NB4 (cell line): ENCODE measurements at regions not wholly inside any gene's neighbourhood (a gene's known extent, or its start where the extent isn't known, plus 50 kb on each side); places are given as distances from the start of the nearest gene placed in this dataset.

Experiments
- DNase-seq: peaks from one replicate; pipeline ENCODE4 v3.0.0; 2010; ENCODE audit warnings: low read depth
- H3K4me3 ChIP-seq: one replicate; pipeline ENCODE4 v1.5.1; 2011; ENCODE audit warnings: mild to moderate bottlenecking, low read depth, low read length, moderate library complexity
- CTCF ChIP-seq: IDR thresholded peaks from one replicate; pipeline ENCODE4 v1.5.1; 2012; ENCODE audit warnings: low read depth, low read length
- MAX ChIP-seq: IDR thresholded peaks from 2 replicates; pipeline ENCODE4 v1.6.1; 2011; ENCODE audit warnings: low read depth, low read length
- MYC ChIP-seq: IDR thresholded peaks from 2 replicates; pipeline ENCODE4 v1.6.1; 2011; ENCODE audit warnings: low read depth, low read length
- POLR2A ChIP-seq: IDR thresholded peaks from 2 replicates; pipeline ENCODE4 v1.6.1; 2011; ENCODE audit warnings: mild to moderate bottlenecking; ENCODE audit not compliant: insufficient read length; ENCODE audit errors: extremely low read depth

DNA sequence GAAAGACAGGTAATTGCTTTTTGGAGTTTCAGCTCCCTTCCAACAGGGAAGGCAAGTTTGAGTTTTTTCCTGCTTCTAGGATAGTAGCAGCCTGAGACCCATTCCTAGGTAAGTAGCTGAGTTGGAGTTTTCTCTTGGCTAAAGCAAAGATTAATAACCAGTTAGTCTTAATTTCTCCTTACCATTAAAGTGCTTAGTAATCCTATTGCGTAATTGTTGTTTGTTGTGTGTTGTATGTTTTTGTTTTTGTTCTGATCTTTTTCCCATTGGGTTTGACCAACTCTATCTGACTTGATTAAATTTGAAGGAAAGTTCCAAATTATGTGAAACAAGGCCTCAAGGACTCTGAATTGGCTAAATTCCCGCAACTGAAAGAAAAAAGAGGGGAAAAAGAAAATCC is 83.5 kb downstream of the TBX22 start:
- H3K4me3 ChIP-seq, result no peak overlapping the region
- TF ChIP-seq MYC (no peak), CTCF (no peak), MAX (no peak), POLR2A (no peak)
- DNase-seq, result no peak

DNA sequence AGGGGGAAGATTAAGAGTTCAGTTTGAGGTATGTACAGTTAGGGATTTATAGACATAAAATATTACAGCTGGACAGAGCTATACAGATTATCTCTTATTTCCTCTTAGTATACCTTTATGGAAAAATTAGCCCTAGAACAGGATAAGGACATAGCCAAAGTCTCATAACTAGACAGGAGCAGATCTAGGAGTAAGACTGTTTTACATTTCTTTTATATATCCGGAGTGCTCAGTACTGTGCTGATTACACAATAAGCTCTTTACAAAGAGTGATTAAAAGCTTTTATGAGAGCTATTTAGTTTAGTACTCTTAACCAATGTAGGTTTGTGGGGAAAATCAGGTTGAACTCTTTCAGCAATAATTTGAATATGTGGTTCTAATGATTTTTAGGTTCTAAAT is 105.8 kb downstream of the TBX22 start:
- TF ChIP-seq POLR2A, result no peak
- TF ChIP-seq MYC, result no peak
- no peak for TF ChIP-seq CTCF
- no peak for TF ChIP-seq MAX
- no peak overlapping the region for H3K4me3 ChIP-seq
- no peak for DNase-seq

DNA sequence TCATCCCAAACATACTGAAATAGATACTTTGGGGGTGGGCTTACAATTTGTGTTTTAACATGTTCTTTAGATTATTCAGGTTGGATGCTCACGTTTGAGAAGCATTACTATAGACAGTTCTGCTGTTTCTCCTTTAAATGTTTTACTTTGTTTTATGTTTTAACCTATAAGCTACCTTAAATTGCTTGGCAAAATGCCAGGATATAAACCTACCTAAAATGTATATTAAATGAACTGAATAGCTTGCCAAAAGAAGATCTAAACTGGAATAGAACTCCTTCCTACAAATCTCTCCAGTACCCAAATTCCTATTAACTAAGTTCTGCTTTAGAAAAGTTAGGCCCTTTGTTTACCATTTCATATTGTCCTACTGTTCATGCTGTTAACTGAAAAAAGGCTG is 124.4 kb downstream of the TBX22 start:
- no peak overlapping the region for H3K4me3 ChIP-seq
- no peak for DNase-seq
- TF ChIP-seq POLR2A, result no peak
- no peak for TF ChIP-seq MAX
- no peak for TF ChIP-seq CTCF
- no peak for TF ChIP-seq MYC

DNA sequence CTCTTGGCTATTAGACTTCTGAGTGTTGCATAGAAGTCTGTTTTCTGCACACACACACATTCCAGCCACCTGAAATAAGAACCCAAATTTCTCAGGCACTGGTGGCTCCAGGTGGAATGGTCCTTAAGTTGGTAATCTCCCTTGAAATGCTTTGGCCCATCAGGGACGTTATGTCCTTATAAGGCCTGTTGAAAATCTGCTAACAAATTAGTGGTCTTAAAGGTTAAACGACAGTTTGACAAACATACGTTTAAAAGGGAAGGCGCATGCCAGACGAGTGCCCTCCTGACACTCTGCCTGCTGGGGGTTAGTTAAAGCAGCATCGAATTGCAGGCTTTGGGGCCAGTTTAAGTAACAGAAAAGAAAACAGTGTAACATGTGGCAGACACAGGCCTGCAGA is 125.0 kb downstream of the TBX22 start:
- no peak overlapping the region for H3K4me3 ChIP-seq
- no peak for TF ChIP-seq MYC
- no peak for TF ChIP-seq MAX
- no peak for DNase-seq

- TF ChIP-seq CTCF (no peak), MYC (no peak), POLR2A (no peak), MAX (no peak)
- no peak overlapping the region for H3K4me3 ChIP-seq
- no peak for DNase-seq
These were observed 156.0 kb downstream of the TBX22 start for GRCh38 chrX:80170581-80170980.

GRCh38 chrX:80173261-80173660 is 158.7 kb downstream of the TBX22 start:
- no peak for DNase-seq
- no peak overlapping the region for H3K4me3 ChIP-seq
- TF ChIP-seq MAX, result no peak
- TF ChIP-seq POLR2A, result no peak
- TF ChIP-seq MYC, result no peak
- no peak for TF ChIP-seq CTCF
